ENCODE measurements at regions not wholly inside any gene's neighbourhood (a gene's known extent, or its start where the extent isn't known, plus 50 kb on each side); places are given as distances from the start of the nearest gene placed in this dataset.

GRCh38 chr1:78401148-78401547 lies 89.6 kb upstream of the PTGFR start:
- TF ChIP-seq POLR2A (IDR thresholded peaks at IDR 0.05) (no peak), CTCF (IDR thresholded peaks at IDR 0.05) (no peak), EP300 (IDR thresholded peaks at IDR 0.05) (no peak), POLR2AphosphoS5 (IDR thresholded peaks at IDR 0.05) (no peak)
